ENCODE measurements at regions not wholly inside any gene's neighbourhood (a gene's known extent, or its start where the extent isn't known, plus 50 kb on each side); places are given as distances from the start of the nearest gene placed in this dataset.

DNA sequence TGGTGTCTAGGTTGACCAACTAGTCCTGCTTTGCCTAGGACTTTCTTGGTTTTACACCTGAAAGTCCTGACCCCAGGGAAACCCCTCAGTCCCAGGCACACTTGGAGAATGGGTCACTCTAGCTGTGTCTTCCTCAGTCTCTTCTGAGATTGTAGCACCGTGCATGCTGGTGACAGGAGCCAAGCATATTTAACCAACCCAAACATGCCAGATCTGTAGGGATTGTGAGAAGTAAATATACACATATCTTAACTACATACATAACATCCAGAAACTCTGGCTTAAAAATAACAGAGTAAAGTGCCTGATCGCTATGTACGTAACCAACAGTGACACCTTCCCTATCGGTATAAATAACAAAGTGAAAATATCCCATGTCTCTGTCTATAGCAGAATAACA, 158.1 kb downstream of the HAPSTR1 start:
- TF ChIP-seq POLR2A (IDR thresholded peaks at IDR 0.05; ENCODE audit: low read depth, low read length) (no peak), CTCF (IDR thresholded peaks at IDR 0.05; ENCODE audit: extremely low read depth in 1 of 2, insufficient read depth in 1 of 2, low read depth in 1 of 2, low read length in 2 of 2) (no peak), POLR2AphosphoS5 (IDR thresholded peaks at IDR 0.05; ENCODE audit: insufficient read depth, low read depth, low read length) (no peak)
